C4-2B (cell line): ENCODE measurements at regions not wholly inside any gene's neighbourhood (a gene's known extent, or its start where the extent isn't known, plus 50 kb on each side); places are given as distances from the start of the nearest gene placed in this dataset.

Source experiments
- CTCF ChIP-seq: fragments of 450-650 bp; conservative IDR thresholded peaks from 2 replicates; pipeline ENCODE4 v1.5.1; 2017; ENCODE audit warnings: mild to moderate bottlenecking
- ZFX ChIP-seq: fragments of 450-650 bp; IDR thresholded peaks from 2 replicates; pipeline ENCODE4 v1.6.1; 2017

GRCh38 chr6:22227824-22228610, 68.8 kb downstream of the PRL start:
- no peak for TF ChIP-seq CTCF
- no peak for TF ChIP-seq ZFX
